Inflammatory macrophage (primary cell): ENCODE measurements at regions not wholly inside any gene's neighbourhood (a gene's known extent, or its start where the extent isn't known, plus 50 kb on each side); places are given as distances from the start of the nearest gene placed in this dataset.
"Not testable (repeated sequence)": the region's sequence is repeated elsewhere in the genome, so short reads cannot be mapped to it uniquely, and the experiment has no call there.

Experiments
- DNase-seq, 2 donors: peaks; one replicate each; pipeline ENCODE4 v3.0.0-alpha.2; 2020 to 2022

- DNase-seq, result not testable (repeated sequence)
Measured at GRCh38 chr16:29258946-29259634, 147.4 kb downstream of the NPIPB11 start.

GRCh38 chr16:29257419-29258336, 148.8 kb downstream of the NPIPB11 start:
- DNase-seq, result not testable (repeated sequence)

DNA sequence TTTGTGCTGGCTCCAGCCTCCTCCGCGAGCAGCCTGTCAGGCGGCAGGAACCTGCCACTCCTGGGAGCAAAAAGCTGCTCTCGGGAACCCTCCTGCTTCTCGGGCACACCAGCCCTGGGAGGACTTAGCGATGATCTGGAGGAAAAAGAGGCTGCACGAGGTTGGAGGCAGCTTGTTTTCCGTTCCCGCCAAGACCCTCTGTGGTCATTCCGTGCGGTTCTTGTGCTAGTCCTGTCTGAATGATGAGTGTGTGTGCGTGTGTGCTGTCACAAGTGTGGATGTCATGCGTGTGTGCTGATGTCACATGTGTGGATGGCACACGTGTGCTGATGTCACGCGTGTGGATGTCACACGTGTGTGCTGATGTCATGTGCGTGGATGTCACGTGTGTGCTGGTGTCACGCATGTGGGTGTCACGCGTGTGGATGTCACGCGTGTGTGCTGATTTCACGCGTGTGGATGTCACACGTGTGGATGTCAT, 150.0 kb downstream of the NPIPB11 start:
- no peak for DNase-seq

- DNase-seq, result not testable (repeated sequence)
Measured at GRCh38 chr16:29255957-29256356, 150.6 kb downstream of the NPIPB11 start.

DNA sequence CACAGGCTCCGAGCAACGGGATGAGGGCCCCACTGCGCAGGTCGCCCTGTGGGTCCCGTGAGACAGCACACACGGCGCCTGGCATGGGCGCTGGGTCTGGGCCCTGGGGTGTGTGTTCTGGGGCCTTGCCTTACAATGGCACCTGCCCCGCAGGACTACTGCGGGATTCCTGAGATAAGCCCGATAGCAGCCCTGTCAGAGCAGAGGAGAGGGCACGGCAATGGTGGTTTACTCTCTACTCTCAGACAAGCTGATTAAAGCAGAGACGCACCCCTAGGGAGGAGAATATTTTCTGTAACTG, 151.1 kb downstream of the NPIPB11 start:
- DNase-seq, result not testable (repeated sequence)

DNA sequence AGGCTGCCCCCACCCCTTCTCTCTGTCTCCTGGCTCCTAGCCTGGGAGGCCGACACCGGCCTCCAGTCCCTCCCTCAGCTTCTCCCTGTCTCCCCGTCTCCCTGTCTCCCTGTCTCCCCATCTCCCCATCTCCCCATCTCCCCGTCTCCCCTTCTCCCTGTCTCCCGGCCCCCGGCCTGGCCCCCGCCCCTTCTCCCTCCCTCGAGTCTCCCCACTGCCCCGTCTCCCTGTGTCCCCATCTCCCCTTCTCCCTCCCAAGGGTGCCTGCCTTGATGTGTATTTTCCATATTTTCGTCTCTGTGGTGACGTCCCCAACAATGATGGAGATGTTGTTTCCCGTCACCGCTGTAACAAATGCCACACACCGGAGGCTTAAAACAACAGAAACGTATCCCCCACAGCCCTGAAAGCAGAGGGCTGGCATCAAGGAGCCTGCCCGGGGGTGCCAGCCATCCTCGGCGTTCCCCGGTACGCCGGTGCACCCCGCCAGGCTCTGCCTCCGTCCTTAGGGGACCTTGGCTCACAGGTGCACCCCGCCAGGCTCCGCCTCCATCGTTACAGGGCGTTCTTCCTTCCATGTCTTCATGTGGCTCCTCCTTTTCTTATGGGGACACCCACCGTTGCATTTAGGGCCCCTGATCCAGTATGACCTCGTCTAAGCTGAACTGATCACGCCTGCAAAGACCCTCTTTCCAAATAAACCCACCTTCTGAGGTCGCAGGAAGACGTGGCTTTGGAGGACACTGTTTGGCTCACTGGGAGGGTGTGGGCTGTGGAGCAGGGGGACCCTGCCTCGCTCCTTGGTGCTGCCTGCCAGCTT, 151.6 kb downstream of the NPIPB11 start:
- no peak for DNase-seq

DNA sequence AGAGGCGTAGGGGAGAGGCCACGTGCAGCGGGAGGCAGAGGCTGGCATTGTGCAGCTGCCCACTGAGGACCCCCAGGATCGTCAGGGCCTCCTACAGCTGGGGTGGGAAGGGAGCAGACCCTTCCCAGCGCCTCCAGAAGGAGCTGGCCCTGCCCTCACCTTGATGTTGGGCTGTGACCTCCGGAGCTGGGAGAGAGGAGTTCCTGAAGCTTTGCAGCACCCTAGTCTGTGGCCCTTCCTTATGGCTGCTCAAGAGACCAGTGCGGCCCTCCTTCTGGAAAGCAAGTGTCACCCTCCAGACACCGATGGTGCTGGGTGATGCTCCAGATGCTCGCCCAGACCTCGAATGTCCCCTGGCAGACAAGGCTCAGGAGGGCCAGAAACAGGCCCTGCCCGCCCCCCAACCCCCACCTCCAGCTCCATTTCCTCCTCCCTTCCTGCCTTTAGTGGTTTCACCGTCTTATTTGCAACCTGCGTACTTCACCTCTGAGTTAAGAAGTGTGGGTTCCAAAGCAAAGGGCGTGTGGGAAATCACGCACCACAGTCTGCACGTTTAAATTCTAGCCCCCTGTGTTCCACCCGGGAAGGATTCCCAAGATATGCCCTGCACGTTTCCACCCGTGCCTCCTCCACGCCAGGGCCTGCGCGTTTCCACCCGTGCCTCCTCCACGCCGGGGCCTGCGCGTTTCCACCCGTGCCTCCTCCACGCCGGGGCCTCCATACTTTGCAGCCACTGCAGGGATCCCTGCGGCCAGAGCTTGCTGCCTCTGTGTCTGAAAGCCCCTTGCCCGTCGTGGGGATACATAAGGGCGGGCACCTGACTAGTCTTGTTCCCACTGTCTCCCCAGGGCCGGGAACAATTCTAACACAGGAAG, 152.6 kb downstream of the NPIPB11 start:
- DNase-seq, result not testable (repeated sequence)

DNA sequence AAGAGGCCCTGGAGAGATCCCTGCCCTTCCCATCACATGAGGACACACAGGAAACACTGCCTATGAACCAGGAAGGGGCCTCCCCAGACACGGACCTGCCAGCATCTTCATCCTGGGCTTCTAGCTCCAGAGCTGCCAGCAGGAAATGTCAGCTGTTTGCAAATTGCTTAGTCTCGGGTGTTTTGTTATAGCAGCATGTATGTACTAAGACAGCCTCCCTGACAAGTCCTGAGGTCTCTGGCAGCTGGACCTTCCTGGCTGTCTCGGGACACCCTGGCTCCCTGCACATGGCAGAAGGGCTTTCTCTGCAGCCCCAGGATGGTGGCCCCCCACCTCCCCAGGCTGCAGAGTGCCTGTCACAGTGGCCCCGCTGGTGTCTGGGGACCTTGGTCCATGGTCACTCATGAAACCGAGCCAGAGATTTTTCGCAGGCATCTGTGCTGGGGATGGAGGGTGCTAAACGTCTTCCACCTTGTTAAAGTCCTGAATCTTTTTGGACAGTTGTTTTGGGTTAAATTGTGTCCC, 153.4 kb downstream of the NPIPB11 start:
- DNase-seq, result not testable (repeated sequence)

- DNase-seq, result not testable (repeated sequence)
Measured at GRCh38 chr16:29252311-29252710, 154.2 kb downstream of the NPIPB11 start.

DNA sequence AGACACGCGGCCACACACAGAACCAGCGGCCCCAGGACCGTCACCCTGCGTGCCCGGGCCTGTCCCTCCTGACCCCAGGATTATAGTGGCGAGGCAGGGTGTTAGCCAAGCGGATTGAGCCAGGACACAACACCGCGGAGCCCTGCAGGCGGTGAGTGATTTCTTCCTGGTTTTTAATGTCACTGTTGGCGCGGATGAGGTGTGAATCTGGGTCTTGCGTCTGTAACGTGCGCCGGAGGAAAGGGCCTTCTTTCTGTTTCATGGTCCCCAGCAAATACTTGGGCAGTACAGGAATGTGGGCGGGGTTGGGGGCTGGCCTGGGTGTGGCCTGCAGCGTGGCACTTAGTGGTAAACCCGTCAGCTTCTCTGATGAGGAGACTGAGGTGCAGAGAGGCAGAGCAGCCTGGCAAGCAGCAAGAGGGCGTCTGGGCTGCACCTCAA, 154.9 kb downstream of the NPIPB11 start:
- not testable (repeated sequence) for DNase-seq

DNA sequence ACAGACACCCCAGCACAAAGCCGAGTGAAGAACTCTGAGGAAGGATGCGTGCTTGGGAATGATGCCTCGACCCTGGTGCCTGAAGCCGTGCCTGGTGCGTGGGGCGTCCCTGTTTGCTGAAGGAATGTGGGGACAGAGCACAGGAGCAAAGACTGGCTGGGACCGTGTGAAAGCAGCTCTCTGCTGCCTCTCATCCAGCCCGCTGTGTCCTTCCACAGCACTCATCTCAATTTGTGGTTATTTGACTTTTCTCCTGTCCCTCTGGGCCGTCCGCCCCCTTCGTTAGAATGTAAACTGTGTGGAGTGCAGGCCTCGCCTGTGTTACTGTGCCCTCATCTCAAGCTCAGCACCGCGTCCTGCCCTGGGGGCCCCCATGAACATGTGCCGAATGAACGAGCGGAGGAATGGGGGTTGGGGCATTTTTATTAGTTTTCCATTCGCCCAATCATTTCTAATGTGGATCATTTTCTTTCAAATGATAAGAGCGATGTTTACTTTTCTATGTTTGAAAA, 155.5 kb downstream of the NPIPB11 start:
- DNase-seq, result not testable (repeated sequence)

GRCh38 chr16:29250469-29250868, 156.0 kb downstream of the NPIPB11 start:
- peak; percentile 41 to 51 for DNase-seq

DNA sequence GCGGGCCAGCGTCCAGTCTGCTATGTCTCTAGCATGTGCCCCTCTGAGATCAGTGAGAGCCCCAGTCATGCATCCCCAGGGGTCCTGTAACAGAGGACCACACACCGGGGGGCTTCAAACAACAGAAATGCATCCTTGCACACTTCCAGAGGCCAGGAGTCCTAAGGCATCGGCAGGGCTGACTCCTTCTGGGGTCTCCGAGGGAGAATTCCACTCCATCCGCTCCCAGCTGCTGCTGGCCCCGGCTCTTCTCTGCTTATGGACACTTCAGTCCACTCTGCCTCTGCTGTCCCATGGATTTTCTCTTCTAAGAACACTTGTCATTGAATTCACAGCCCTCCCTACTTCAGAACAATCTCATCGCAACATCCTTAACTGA, 157.6 kb downstream of the NPIPB11 start:
- not testable (repeated sequence) for DNase-seq

GRCh38 chr16:29248306-29248939, 158.1 kb downstream of the NPIPB11 start:
- DNase-seq, result peak; percentile 55 to 73

DNA sequence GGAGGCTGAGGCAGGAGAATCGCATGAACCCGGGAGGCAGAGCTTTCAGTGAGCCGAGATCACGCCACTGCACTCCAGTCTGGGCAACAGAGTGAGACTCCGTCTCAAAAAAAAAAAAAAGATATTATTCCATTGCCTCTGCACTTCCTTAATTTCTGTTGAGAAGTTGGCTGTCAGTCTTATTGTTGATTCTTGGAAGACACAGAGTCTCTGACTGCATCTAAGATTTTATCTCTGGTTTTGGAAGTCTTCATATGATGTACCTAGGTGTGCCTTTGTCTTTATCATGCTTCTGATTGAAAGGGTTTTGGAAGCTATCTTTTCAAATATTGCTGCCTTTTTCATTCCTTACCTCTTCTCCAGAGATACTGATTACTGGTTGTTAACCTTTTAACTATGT, 160.4 kb downstream of the NPIPB11 start:
- DNase-seq, result not testable (repeated sequence)

GRCh38 chr16:29237971-29238370, 168.5 kb downstream of the NPIPB11 start:
- no peak for DNase-seq

DNA sequence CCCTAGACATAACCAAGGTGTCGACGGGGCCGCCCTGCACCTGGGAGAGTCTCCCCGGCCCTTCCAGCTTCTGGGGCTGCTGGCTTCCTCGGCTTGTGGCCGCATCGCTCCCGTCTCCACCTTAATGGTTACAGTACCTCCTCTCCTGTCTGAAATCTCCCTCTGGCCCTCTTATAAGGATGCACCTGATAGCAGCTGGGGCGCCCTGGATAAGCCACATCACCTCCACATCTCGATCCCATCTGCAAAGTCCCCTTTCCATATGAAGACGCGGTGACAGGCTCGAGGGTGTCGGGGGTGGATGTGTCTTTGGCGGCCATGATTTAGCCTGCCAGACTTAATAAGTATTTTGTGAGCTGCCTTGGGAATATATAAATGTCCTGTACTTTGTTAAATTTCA, 169.0 kb downstream of the NPIPB11 start:
- not testable (repeated sequence) for DNase-seq

DNA sequence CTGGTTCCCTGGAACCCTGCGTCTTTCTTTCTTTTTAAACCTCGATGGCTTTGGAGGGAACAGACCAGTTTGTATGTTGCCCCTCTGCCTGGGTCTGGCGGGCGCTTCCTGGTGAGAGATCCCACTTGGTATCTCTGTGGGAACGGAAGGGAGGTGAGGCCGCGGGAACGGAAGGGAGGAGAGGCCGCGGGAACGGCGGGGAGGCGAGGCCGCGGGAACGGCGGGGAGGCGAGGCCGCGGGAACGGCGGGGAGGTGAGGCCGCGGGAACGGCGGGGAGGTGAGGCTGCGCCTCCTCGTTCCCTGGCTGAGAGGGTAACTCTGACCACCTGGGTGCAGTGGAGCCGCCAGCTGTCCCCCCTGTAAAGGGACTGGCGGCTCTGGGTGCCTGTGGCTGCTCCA, 169.5 kb downstream of the NPIPB11 start:
- not testable (repeated sequence) for DNase-seq

DNA sequence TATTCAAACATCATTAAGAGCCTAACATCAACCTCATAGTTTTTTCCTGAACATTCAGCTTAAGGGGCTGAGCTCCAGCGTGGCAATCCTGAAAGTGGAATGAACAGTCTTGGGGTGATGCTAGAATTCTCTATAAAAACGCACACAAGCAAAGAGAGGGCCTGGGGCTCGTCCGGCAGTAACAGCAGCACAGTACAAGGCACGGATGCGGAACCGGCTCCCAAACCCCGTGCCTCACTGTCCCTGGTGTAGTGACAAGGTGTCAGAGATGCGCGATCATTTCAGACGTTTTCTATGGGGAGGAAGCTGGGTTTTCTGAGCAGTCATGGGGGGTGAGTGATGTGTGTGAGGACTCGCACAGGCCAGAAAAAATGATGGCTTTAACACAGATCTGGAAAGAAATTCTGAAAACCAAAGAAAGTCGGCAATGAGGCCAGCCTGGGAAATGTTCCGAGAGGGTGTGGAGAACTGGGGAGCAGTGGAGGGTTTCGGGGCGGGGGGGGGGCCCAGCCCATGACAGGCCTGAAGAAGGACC, 170.6 kb downstream of the NPIPB11 start:
- DNase-seq, result not testable (repeated sequence)

- not testable (repeated sequence) for DNase-seq
Measured at GRCh38 chr16:29234536-29235275, 171.8 kb downstream of the NPIPB11 start.
